OCI-M2 (cell line): ENCODE measurements at regions not wholly inside any gene's neighbourhood (a gene's known extent, or its start where the extent isn't known, plus 50 kb on each side); places are given as distances from the start of the nearest gene placed in this dataset.
"Not testable (repeated sequence)": the region's sequence is repeated elsewhere in the genome, so short reads cannot be mapped to it uniquely, and the experiment has no call there.

Experiments used
- DNase-seq: peaks from one replicate; lab custom pipeline; 2025; ENCODE audit not compliant: unreplicated experiment; lab: John Stamatoyannopoulos, UW

DNA sequence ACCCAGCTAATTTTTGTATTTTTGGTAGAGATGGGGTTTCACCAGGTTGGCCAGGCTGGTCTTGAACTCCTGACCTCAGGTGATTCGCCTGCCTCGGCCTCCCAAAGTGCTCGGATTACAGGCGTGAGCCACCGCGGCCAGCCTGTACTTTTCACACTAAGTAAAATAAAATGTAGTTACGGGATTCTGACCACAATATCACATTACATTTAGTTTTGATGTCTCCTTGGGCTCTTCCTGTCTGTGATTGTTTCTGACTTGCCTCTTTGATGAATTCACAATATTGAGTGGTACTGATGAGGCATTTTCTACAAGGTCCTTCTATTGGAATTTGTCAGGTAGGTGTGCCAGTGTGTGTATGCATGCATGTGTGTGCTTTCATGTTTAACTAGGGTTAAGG lies 658.6 kb upstream of the TMEM132C start:
- not testable (repeated sequence) for DNase-seq

DNA sequence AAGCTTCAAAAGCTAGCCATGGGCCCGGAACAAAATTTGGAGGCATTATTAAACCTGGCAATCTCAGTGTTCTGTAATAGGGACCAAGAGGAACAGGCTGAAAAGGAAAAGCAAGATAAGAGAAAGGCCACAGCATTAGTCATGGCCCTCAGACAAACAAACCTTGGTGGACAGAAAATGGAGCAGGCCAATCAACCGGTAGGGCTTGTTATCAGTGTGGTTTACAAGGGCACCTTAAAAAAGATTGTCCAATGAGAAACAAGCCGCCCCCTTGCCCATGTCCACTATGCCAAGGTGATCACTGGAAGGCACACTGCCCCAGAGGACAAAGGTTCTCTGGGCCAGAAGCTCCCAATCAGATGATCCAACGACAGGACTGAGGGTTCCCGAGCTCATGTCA lies 653.9 kb upstream of the TMEM132C start:
- no peak for DNase-seq

GRCh38 chr12:127619869-127620734 lies 646.9 kb upstream of the TMEM132C start:
- no peak for DNase-seq

DNA sequence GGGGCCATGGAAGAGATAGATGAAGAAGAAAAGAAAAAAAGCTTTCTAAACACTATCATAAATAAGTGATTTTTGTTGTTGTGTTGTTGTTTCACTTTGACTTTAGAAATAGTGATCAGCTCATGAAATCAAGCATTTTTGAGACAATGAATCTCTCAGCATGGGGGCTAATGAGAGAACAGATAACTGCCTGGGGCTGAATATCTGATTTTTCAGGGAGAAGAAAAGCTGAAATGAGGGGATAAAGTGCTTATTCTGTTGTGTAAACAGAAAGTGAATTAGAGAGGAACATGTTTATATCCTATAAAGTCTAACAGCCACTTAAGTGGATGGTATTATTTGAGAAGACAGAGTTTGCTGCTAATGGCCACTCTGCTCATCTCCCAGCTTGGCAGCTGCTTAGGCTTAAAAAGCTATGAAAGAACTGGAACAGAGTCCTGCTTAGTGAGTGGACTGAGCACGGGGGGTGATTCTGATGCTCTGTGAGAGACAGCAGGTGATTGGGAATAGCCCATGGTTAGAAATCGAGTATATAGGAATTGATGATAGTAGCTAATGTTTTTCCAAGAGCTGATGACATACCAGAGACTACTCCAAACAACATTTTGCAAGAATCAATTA lies 646.1 kb upstream of the TMEM132C start:
- DNase-seq = no peak

GRCh38 chr12:127621366-127621765 lies 645.6 kb upstream of the TMEM132C start:
- no peak for DNase-seq

DNA sequence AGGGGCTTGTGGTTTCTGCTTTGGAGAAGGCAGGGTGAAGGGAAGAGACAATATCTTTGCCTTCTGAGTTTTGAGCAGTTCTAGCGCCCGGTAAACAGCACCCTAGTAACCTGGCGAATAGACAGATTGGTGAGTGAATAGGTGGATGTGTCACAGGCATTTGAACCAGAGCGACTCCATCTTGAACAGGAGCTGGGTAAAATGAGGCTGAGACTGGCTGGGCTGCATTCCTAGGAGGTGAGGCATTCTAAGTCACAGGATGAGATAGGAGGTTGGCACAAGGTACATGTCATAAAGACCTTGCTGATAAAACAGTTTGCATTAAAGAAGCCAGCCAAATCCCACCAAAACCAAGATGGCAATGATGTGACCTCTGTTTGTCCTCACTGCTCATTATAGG lies 643.6 kb upstream of the TMEM132C start:
- no peak for DNase-seq

GRCh38 chr12:127625176-127625771 lies 641.7 kb upstream of the TMEM132C start:
- DNase-seq = no peak

- DNase-seq = no peak
Measured at GRCh38 chr12:127628645-127629044, 638.3 kb upstream of the TMEM132C start.

GRCh38 chr12:127629066-127629820 lies 637.7 kb upstream of the TMEM132C start:
- DNase-seq = no peak

DNA sequence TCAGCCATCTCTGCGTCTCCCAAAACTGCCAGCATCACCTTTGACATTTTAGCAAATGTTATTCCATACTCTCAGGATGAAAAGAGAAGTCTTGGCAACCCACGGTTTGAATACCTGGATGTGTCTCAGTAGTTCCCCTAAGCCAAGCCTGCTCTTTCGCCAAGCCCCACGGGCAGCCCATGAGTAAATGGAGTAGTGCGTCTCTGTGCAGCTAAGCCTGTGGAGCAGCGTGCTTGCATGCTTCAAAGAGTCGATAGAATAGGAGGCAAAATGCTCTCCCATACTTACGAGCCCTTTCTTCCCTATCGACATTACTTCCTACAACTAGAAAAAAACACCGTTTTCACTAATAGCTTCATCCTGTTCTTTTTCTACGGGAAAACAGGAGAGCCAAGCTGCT lies 634.5 kb upstream of the TMEM132C start:
- no peak for DNase-seq

DNA sequence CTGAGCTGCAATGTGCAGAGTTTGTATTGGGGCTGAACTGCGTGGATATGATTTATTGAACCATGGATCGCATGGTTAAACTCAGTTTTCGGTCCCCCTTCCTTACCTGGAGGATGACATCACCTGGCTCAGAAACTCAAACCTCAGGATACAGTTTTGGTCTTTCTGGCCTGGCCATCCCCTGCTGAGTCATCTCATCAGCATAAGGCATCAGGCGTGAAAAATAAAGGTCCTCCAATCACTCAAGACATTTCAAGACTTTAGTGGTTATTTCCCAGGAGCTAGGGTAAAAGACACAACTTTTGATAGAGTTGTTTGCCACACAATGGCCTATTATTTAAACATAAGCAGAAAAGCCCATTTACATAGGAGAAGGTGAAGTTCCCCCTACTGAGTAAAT lies 631.1 kb upstream of the TMEM132C start:
- no peak for DNase-seq

DNA sequence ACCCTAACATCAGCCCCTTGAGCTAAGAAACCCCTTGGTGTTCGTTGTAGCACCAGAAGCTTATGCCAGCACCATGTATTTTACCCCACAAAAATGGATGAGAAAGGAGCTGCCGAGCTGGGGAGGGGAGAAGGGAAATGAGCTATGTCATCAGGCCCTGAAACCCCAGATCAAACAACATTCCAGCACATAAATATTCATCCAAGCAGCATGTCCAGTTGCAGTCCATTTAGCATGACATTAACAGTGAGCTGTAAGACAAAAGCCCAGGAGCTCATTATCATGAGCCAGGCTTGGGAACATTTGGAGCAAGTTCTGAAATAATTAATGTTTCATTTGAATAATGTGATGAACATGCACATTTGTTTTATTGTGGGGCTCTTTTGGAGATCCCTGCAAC lies 630.1 kb upstream of the TMEM132C start:
- DNase-seq = no peak

DNA sequence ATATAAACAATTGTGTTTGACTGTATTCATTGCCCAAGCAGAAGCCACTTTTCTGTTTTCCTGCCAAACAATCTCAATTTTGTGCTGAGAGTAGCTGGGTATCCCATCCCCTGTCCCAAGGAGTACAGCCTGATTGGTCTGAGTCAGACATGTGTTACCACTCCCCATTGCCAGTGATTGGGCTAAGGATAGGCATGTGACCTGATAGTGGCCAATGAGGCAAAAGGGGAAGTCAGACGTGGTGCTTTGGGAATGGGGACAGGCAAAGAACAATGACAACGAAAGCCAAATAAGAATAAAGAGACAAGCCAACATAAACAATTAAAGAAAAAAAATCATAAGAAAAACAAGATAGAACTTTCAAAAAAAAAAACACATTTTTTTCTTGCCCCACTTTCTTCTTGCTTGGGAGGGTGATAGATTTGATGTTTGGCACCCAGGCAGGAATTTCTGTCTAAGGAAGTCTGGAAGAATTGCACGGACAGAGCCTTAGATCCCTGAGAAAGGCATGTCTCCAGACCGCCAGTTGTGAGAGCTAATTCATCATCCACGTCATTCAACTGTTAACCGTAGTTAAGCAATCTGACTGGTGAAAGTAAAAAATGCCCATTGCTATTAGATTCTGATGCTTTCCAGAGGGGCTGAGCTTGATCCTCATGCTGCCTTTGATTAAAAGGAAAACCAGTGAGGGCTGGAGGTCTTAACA lies 626.6 kb upstream of the TMEM132C start:
- no peak for DNase-seq

DNA sequence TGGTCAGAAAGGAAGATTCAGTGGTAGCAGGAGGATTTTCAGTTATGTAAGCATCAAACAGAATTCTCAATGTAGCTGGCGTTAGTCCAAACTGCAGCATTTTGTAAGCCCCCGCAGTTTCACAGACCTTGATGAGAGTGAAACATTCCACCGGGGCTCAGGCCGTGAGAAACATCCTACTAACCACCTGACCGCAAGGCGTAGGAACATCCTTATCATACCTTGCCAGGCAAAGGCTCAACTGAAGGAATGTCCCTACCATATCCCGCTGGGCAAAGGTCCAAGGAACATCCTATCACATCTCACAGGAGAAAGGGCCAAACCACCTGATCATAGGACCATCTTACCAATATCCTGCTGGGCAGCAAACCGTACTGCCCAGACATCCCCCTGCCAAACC lies 624.8 kb upstream of the TMEM132C start:
- DNase-seq = no peak

- no peak for DNase-seq
Measured at GRCh38 chr12:127648321-127648720, 618.6 kb upstream of the TMEM132C start.

DNA sequence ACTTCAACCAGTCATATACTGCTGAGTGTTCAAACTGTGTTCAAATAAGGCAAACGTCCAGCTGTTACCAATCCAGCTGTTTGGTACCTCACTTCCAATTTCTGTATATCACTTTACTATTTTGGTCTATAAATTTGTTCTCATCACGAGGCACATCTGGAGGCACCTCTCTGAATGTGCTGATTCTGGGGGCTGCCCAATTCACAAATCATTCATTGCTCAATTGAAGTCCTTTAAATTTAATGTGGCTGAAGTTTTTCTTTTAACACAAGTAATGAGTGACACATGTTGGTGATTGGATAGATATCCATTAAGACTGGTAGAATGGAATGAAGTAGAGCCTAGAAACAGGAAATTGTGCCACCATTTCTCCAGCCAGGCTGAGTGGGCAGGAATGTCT lies 617.0 kb upstream of the TMEM132C start:
- no peak for DNase-seq

DNA sequence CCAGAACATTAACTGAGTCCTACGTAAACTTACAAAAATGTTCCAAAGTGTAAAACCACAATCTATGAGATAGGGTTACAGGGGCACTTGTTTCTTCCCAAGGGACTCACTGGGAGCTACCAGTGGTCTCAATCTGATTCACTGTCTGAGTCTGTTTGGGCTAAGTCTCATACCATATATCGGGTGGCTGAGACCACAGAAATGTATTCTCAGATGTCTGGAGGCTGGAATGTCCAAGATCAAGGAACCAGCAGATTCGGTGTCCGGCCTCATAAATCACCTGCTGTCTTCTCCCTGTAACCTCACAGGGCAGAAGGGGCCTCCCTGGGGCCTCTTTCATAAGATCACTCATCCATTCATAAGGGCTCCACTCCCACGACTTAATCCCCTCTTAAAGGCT lies 616.3 kb upstream of the TMEM132C start:
- no peak for DNase-seq

GRCh38 chr12:127652281-127652680 lies 614.7 kb upstream of the TMEM132C start:
- no peak for DNase-seq

DNA sequence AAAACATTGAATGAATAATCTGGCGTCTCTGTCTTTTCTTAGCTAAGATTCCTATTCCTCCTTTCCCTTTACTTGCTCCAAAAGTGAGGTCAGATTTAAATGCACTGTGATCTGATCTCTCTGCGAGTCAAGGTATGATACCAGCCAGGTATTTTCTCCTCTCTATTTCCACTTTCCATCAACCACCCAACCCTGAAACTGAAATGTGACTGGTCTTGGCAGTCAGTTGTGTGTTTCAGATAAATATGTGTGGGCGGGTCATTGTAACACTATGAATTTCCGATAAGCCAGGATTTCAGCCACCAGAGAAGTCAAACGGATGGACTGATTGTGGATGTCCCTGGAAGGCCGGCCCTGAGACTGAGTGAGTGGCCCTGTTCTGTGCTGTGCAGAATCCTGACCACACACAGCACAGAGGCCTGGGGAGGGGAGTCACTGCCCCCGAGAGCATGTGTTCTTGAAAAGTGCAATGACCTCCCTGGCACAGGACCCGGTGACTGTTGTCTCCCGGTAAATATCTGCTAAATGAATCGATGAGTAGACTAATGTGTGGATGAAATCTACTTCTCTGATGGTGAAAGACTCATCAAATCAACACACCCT lies 612.5 kb upstream of the TMEM132C start:
- no peak for DNase-seq

GRCh38 chr12:127655691-127656090 lies 611.3 kb upstream of the TMEM132C start:
- DNase-seq = no peak

DNA sequence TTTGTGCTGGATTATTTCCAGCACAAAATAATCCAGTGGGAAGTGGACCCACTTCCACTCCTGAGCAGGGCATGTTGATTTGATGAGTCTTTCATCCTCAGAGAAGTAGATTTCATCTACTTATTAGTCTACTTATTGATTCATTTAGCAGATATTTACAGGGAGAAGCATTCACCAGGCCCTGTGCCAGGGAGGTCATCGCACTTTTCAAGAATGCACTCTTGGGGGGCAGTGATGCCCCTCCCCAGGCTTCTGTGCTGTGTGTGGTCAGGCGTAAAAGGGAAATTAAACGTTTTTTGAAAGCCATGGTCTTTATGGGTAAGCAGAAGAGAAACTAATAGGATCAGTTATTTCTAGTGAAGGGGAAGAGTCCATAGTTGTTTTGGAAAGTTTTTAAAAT lies 610.7 kb upstream of the TMEM132C start:
- no peak for DNase-seq
